ENCODE measurements at regions not wholly inside any gene's neighbourhood (a gene's known extent, or its start where the extent isn't known, plus 50 kb on each side); places are given as distances from the start of the nearest gene placed in this dataset.

DNA sequence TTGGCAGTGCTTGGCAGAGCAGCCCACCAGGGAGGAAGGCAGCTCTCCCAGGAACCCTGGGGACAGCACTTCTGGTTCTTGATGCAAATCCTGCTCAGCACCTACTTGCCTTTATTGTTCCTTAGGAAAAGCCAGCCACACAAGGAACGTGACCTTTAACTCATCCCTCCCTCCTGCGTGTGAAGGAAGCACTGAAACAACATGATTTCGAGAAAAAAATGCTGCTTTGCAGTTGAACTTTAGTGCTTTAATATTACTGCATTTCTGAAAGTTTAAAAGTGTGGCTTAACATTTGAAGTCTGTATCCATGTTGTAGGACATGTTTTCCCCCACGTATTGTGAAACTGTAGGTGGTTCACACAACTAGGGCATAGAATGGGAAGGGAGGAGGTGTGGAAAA, 50.4 kb upstream of the CTNNB1 start:
- TF ChIP-seq, protein P1, sequence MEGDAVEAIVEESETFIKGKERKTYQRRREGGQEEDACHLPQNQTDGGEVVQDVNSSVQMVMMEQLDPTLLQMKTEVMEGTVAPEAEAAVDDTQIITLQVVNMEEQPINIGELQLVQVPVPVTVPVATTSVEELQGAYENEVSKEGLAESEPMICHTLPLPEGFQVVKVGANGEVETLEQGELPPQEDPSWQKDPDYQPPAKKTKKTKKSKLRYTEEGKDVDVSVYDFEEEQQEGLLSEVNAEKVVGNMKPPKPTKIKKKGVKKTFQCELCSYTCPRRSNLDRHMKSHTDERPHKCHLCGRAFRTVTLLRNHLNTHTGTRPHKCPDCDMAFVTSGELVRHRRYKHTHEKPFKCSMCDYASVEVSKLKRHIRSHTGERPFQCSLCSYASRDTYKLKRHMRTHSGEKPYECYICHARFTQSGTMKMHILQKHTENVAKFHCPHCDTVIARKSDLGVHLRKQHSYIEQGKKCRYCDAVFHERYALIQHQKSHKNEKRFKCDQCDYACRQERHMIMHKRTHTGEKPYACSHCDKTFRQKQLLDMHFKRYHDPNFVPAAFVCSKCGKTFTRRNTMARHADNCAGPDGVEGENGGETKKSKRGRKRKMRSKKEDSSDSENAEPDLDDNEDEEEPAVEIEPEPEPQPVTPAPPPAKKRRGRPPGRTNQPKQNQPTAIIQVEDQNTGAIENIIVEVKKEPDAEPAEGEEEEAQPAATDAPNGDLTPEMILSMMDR (IDR thresholded peaks at IDR 0.05), result no peak
- no peak for TF ChIP-seq ZFX (IDR thresholded peaks at IDR 0.05; ENCODE audit: borderline replicate concordance)
- no peak overlapping the region for H3K27ac ChIP-seq
